ENCODE measurements at regions not wholly inside any gene's neighbourhood (a gene's known extent, or its start where the extent isn't known, plus 50 kb on each side); places are given as distances from the start of the nearest gene placed in this dataset.
A peak's percentile ranks its signal among the peaks of the same experiment; 100 is the strongest.
"Not testable (repeated sequence)": the region's sequence is repeated elsewhere in the genome, so short reads cannot be mapped to it uniquely, and the experiment has no call there.

DNA sequence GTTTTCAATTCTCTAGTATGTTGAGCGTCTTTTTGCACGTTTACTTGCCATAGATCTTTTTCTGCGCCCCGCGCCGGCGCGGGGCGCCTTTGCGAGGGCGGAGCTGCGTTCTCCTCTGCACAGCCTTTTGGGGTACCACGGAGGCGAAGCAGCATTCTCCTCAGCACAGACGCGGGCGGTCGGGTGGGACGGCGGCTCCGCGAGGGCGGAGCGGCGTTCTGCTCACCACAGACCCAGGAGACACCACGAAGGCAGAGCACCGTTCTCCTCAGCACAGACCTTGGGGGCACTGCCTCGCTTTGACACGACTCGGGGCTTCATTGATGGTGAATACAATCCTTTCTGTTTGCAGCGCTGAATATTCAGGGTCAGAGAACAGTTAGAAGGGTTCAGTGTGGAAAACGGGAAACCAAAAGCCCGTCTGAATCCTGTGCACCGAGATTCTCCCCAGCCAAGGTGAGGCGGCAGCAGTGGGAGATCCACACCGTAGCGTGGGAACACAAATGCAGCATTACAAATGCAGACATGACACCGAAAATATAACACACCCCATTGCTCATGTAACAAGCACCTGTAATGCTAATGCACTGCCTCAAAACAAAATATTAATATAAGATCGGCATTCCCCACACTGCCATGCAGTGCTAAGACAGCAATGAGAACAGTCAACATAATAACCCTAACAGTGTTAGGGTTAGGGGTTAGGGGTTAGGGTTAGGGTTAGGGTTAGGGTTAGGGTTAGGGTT, 190.7 kb upstream of the VIPR2 start:
- H3K4me3 ChIP-seq (ENCODE audit: low read length in 2 of 2); CTCF ChIA-PET (ENCODE audit: partially characterized antibody); H3K36me3 ChIP-seq (ENCODE audit: insufficient read depth, low read length); POLR2A ChIA-PET (ENCODE audit: partially characterized antibody); H3K9me3 ChIP-seq (ENCODE audit: control insufficient read depth in 1 of 2, low read length in 2 of 2); H3K27me3 ChIP-seq (ENCODE audit: insufficient read depth, low read length); H3K27ac ChIP-seq (ENCODE audit: low read depth, low read length); H3K4me1 Mint-ChIP-seq; intact Hi-C loops (cut with micrococcal nuclease); H3K4me1 ChIP-seq (ENCODE audit: insufficient read depth, low read length); H3K9me3 Mint-ChIP-seq; H3K4me3 Mint-ChIP-seq; H3K36me3 Mint-ChIP-seq; H3K27me3 Mint-ChIP-seq: not testable (repeated sequence)
- H3K27ac Mint-ChIP-seq = peak overlapping the region in 1 of 7 donors; percentile 72
- peak in 1 of 5 donors; percentile 14 for DNase-seq

GRCh38 chr7:159332854-159333479, 188.3 kb upstream of the VIPR2 start:
- not testable (repeated sequence) for H3K36me3 Mint-ChIP-seq, H3K4me1 Mint-ChIP-seq

GRCh38 chr7:159331462-159331861, 186.8 kb upstream of the VIPR2 start:
- Mint-ChIP-seq H3K4me1 (no peaks in the 10 kb centered on the region), H3K4me3 (no peak overlapping the region), H3K27me3 (peaks cover 2% of the 10 kb centered on the region in 2 donors), H3K27ac (no peak overlapping the region), H3K36me3 (peaks cover 0 to 5% of the 10 kb centered on the region in 2 donors), H3K9me3 (peaks cover 5 to 29% (median 23%) of the 10 kb centered on the region in 8 donors)
- Histone ChIP-seq H3K27ac (ENCODE audit: low read depth, low read length) (no peak overlapping the region), H3K27me3 (ENCODE audit: insufficient read depth, low read length) (no peaks in the 10 kb centered on the region), H3K4me3 (ENCODE audit: low read length in 2 of 2) (no peak overlapping the region), H3K9me3 (ENCODE audit: control insufficient read depth in 1 of 2, low read length in 2 of 2) (no peaks in the 10 kb centered on the region), H3K4me1 (ENCODE audit: insufficient read depth, low read length) (no peaks in the 10 kb centered on the region), H3K36me3 (ENCODE audit: insufficient read depth, low read length) (no peaks in the 10 kb centered on the region)
- intact Hi-C loops (cut with micrococcal nuclease) = no loop called here
- ChIA-PET CTCF (ENCODE audit: partially characterized antibody) (no interaction called here), POLR2A (ENCODE audit: partially characterized antibody) (no interaction called here)
- no peak for DNase-seq

More at GRCh38 chr7:159332854-159333479, 188.3 kb upstream of the VIPR2 start:
- intact Hi-C loops (cut with micrococcal nuclease); CTCF ChIA-PET (ENCODE audit: partially characterized antibody); H3K27ac Mint-ChIP-seq; H3K36me3 ChIP-seq (ENCODE audit: insufficient read depth, low read length); DNase-seq; H3K9me3 ChIP-seq (ENCODE audit: control insufficient read depth in 1 of 2, low read length in 2 of 2); H3K27me3 Mint-ChIP-seq; H3K4me1 ChIP-seq (ENCODE audit: insufficient read depth, low read length); H3K27ac ChIP-seq (ENCODE audit: low read depth, low read length); POLR2A ChIA-PET (ENCODE audit: partially characterized antibody); H3K4me3 Mint-ChIP-seq; H3K27me3 ChIP-seq (ENCODE audit: insufficient read depth, low read length); H3K4me3 ChIP-seq (ENCODE audit: low read length in 2 of 2): not testable (repeated sequence)
- peaks cover under 1 to 16% (median 13%) of the 10 kb centered on the region in 8 donors for H3K9me3 Mint-ChIP-seq

- peaks cover 2% of the 10 kb centered on the region in 2 donors for H3K27me3 Mint-ChIP-seq
- Histone ChIP-seq H3K27ac (ENCODE audit: low read depth, low read length) (no peak overlapping the region), H3K36me3 (ENCODE audit: insufficient read depth, low read length) (no peaks in the 10 kb centered on the region), H3K4me1 (ENCODE audit: insufficient read depth, low read length) (no peaks in the 10 kb centered on the region), H3K4me3 (ENCODE audit: low read length in 2 of 2) (no peak overlapping the region), H3K27me3 (ENCODE audit: insufficient read depth, low read length) (no peaks in the 10 kb centered on the region), H3K9me3 (ENCODE audit: control insufficient read depth in 1 of 2, low read length in 2 of 2) (no peaks in the 10 kb centered on the region)
- DNase-seq = no peak
- H3K4me1 Mint-ChIP-seq = no peaks in the 10 kb centered on the region
- no peak overlapping the region for H3K27ac Mint-ChIP-seq
- POLR2A ChIA-PET (ENCODE audit: partially characterized antibody) = interaction anchor here (0.6 kb wide), 1 partner anchor 112 kb away, joined by 3 read pairs; no protein-coding TSS in a partner anchor
- CTCF ChIA-PET (ENCODE audit: partially characterized antibody) = no interaction called here
- intact Hi-C loops (cut with micrococcal nuclease) = no loop called here
- no peak overlapping the region for H3K4me3 Mint-ChIP-seq
- peaks cover 0 to 5% of the 10 kb centered on the region in 2 donors for H3K36me3 Mint-ChIP-seq
- peaks cover 5 to 34% (median 30%) of the 10 kb centered on the region in 8 donors for H3K9me3 Mint-ChIP-seq
Observed at GRCh38 chr7:159329818-159330378, 185.2 kb upstream of the VIPR2 start.

DNA sequence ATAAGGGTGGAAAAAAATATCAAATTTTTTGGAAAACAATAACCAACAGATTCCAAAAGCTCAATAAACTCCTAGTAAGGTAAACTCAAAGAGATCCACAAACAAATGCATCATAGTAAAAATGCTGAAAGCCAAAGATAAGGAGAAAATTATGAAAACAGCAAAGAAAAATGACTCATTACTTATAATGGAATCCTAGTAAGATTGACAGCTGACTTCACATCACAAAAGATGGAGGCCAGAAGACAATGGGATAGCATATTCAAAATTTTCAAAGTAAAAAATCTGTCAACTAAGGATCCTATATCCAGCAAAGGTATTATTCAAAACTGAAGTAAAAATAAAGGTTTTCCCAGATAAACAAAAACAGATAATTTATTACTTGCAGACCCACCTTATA, 183.4 kb upstream of the VIPR2 start:
- Mint-ChIP-seq H3K27ac (no peak overlapping the region), H3K4me3 (no peak overlapping the region), H3K36me3 (peaks cover 0 to 8% of the 10 kb centered on the region in 2 donors), H3K9me3 (peaks cover 5 to 35% (median 30%) of the 10 kb centered on the region in 8 donors), H3K4me1 (no peaks in the 10 kb centered on the region), H3K27me3 (peaks cover 2% of the 10 kb centered on the region in 2 donors)
- H3K36me3 ChIP-seq (ENCODE audit: insufficient read depth, low read length) = no peaks in the 10 kb centered on the region
- no peak for DNase-seq
- no peaks in the 10 kb centered on the region for H3K9me3 ChIP-seq (ENCODE audit: control insufficient read depth in 1 of 2, low read length in 2 of 2)
- ChIA-PET POLR2A (ENCODE audit: partially characterized antibody) (no interaction called here), CTCF (ENCODE audit: partially characterized antibody) (no interaction called here)
- H3K4me3 ChIP-seq (ENCODE audit: low read length in 2 of 2) = no peak overlapping the region
- no peaks in the 10 kb centered on the region for H3K4me1 ChIP-seq (ENCODE audit: insufficient read depth, low read length)
- no peaks in the 10 kb centered on the region for H3K27me3 ChIP-seq (ENCODE audit: insufficient read depth, low read length)
- H3K27ac ChIP-seq (ENCODE audit: low read depth, low read length) = no peak overlapping the region
- intact Hi-C loops (cut with micrococcal nuclease) = no loop called here

- Mint-ChIP-seq H3K9me3 (peaks cover 3 to 31% (median 26%) of the 10 kb centered on the region in 8 donors), H3K27ac (no peak overlapping the region), H3K4me3 (no peak overlapping the region), H3K4me1 (no peaks in the 10 kb centered on the region), H3K27me3 (peaks cover 5 to 6% of the 10 kb centered on the region in 2 donors), H3K36me3 (peaks cover 0 to 8% of the 10 kb centered on the region in 2 donors)
- no peak for DNase-seq
- ChIA-PET CTCF (ENCODE audit: partially characterized antibody) (no interaction called here), POLR2A (ENCODE audit: partially characterized antibody) (no interaction called here)
- intact Hi-C loops (cut with micrococcal nuclease) = no loop called here
- Histone ChIP-seq H3K27me3 (ENCODE audit: insufficient read depth, low read length) (no peaks in the 10 kb centered on the region), H3K9me3 (ENCODE audit: control insufficient read depth in 1 of 2, low read length in 2 of 2) (peaks cover 0 to 2% of the 10 kb centered on the region in 2 donors), H3K4me3 (ENCODE audit: low read length in 2 of 2) (no peak overlapping the region), H3K27ac (ENCODE audit: low read depth, low read length) (no peak overlapping the region), H3K4me1 (ENCODE audit: insufficient read depth, low read length) (no peaks in the 10 kb centered on the region), H3K36me3 (ENCODE audit: insufficient read depth, low read length) (no peaks in the 10 kb centered on the region)
Observed at GRCh38 chr7:159323359-159323758, 178.7 kb upstream of the VIPR2 start.

DNA sequence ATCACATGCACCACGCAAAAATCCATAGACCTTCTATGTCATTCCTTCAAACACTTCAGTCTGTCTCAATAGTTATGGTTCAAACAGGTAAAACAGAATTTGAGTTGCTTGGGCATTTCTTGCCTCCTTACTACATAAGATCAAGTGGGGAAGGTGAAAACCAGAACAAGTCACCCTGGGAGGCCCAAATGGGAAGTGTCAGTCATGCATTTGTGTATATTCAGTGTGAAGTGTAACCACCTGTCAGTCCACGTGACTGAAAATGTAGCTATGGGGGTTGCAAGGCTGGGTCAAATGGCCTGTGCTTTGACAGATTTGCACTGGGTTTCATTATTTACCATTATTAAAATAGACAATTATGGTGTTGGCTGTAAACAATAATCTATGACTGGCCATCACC, 176.6 kb upstream of the VIPR2 start:
- Histone ChIP-seq H3K36me3 (ENCODE audit: insufficient read depth, low read length) (no peaks in the 10 kb centered on the region), H3K9me3 (ENCODE audit: control insufficient read depth in 1 of 2, low read length in 2 of 2) (peaks cover 0 to 6% of the 10 kb centered on the region in 2 donors), H3K27me3 (ENCODE audit: insufficient read depth, low read length) (no peaks in the 10 kb centered on the region), H3K4me1 (ENCODE audit: insufficient read depth, low read length) (no peaks in the 10 kb centered on the region), H3K27ac (ENCODE audit: low read depth, low read length) (no peak overlapping the region), H3K4me3 (ENCODE audit: low read length in 2 of 2) (no peak overlapping the region)
- Mint-ChIP-seq H3K27ac (no peak overlapping the region), H3K4me1 (no peaks in the 10 kb centered on the region), H3K9me3 (peaks cover 0 to 26% (median 22%) of the 10 kb centered on the region in 8 donors), H3K27me3 (peaks cover 4 to 5% of the 10 kb centered on the region in 2 donors), H3K4me3 (no peak overlapping the region), H3K36me3 (peaks cover 0 to 3% of the 10 kb centered on the region in 2 donors)
- no peak for DNase-seq
- ChIA-PET POLR2A (ENCODE audit: partially characterized antibody) (no interaction called here), CTCF (ENCODE audit: partially characterized antibody) (no interaction called here)
- intact Hi-C loops (cut with micrococcal nuclease) = no loop called here

Data from CD4-positive, alpha-beta memory T cell (primary cell).